ENCODE measurements at regions not wholly inside any gene's neighbourhood (a gene's known extent, or its start where the extent isn't known, plus 50 kb on each side); places are given as distances from the start of the nearest gene placed in this dataset.

DNA sequence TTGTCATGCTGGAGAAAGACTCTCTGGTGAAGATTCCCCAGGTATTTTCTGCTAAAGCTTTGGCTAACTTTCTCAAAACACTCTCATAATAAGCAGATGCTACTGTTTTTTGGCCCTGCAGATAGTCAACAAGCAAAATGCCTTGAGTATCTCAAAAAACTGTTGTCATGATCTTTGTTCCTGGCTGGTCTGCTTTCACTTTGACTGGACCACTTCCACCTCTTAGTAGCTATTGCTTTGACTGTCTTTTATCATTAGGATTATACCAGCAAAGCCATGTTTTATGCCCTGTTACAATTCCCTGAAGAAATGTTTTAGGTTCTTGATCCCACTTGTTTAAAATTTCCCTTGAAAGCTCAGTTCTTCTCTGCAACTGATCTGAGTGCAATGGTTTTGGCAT lies 231.5 kb downstream of the SLC7A11 start:
- no peaks in the 10 kb centered on the region for H3K27me3 ChIP-seq (ENCODE audit: control insufficient read depth, insufficient read depth, low read length)
- H3K27ac ChIP-seq (ENCODE audit: low read length), result no peak overlapping the region
- H3K36me3 ChIP-seq (ENCODE audit: control insufficient read depth, low read depth, low read length), result no peaks in the 10 kb centered on the region
- no peak overlapping the region for H3K9ac ChIP-seq (ENCODE audit: low read length)
- no peaks in the 10 kb centered on the region for H3K9me3 ChIP-seq (ENCODE audit: control insufficient read depth, low read depth, low read length)
- peaks cover 3% of the 10 kb centered on the region for H3K4me1 ChIP-seq (ENCODE audit: control insufficient read depth, low read depth, low read length)
- no peak overlapping the region for H3K4me3 ChIP-seq (ENCODE audit: low read length)

DNA sequence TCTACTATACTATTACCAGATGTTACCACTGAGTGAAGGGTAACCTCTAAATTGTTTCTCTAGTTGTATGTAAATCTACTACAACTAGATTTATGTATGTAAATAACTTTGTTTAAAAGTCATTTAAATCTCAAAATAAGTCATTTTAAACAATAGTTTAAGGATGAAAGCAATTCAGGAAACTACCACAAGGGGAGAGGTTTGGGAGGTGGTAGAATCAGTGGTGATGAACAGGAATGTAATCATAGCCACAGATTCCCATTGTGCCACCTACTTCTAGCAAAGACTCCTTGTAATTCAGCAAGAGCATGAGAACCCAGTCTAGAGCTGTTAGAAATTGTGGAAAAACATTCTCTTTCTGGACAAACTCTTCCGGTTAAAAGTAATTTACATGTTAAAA lies 234.6 kb downstream of the SLC7A11 start:
- Histone ChIP-seq H3K36me3 (ENCODE audit: control insufficient read depth, low read depth, low read length) (no peaks in the 10 kb centered on the region), H3K9me3 (ENCODE audit: control insufficient read depth, low read depth, low read length) (no peaks in the 10 kb centered on the region), H3K27ac (ENCODE audit: low read length) (no peak overlapping the region), H3K9ac (ENCODE audit: low read length) (no peak overlapping the region), H3K4me3 (ENCODE audit: low read length) (no peak overlapping the region), H3K4me1 (ENCODE audit: control insufficient read depth, low read depth, low read length) (peaks cover 3% of the 10 kb centered on the region), H3K27me3 (ENCODE audit: control insufficient read depth, insufficient read depth, low read length) (no peaks in the 10 kb centered on the region)

DNA sequence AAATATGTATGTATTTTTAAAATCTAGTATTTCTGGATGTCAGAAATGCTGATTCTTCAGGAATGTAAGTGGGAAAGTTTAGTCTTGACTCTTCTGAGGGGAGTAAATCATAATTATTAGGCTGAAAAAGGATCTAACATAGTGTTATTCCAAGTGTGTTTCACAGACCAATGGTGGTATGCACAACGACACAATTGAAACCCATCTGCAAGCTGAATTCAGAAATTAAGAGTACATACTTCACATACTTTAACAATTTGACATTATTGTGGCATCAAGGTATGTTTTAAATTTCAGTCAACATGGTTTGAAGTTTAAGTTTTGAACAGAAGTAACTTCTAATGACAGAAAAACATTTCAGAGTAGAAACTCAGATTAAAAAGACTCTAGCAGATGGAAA lies 236.7 kb downstream of the SLC7A11 start:
- Histone ChIP-seq H3K4me1 (ENCODE audit: control insufficient read depth, low read depth, low read length) (peaks cover 3% of the 10 kb centered on the region), H3K27ac (ENCODE audit: low read length) (no peak overlapping the region), H3K27me3 (ENCODE audit: control insufficient read depth, insufficient read depth, low read length) (no peaks in the 10 kb centered on the region), H3K9ac (ENCODE audit: low read length) (no peak overlapping the region), H3K9me3 (ENCODE audit: control insufficient read depth, low read depth, low read length) (no peaks in the 10 kb centered on the region), H3K4me3 (ENCODE audit: low read length) (no peak overlapping the region), H3K36me3 (ENCODE audit: control insufficient read depth, low read depth, low read length) (no peaks in the 10 kb centered on the region)

DNA sequence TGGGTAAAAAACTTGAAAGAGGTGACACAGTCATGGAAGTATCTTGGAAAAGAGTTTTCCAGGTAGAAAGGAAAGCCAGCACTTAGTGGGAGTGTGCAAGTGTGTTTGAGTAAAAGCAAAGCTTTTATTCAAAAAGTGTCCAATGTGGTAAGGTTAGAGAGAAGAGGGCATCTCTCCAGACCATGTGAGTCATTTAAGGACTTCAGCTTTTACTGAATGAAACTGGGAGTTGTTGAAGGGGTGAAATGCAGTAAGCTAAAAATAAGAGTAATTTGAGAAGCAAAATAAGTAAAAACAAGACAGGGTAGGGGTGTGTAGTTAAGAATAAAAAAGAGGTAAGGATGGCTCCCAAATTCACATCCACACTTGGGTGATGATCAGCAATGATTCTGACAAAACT lies 238.9 kb downstream of the SLC7A11 start:
- no peak overlapping the region for H3K9ac ChIP-seq (ENCODE audit: low read length)
- H3K4me3 ChIP-seq (ENCODE audit: low read length), result no peak overlapping the region
- H3K9me3 ChIP-seq (ENCODE audit: control insufficient read depth, low read depth, low read length), result no peaks in the 10 kb centered on the region
- H3K4me1 ChIP-seq (ENCODE audit: control insufficient read depth, low read depth, low read length), result peaks cover 3% of the 10 kb centered on the region
- no peaks in the 10 kb centered on the region for H3K36me3 ChIP-seq (ENCODE audit: control insufficient read depth, low read depth, low read length)
- H3K27ac ChIP-seq (ENCODE audit: low read length), result no peak overlapping the region
- no peaks in the 10 kb centered on the region for H3K27me3 ChIP-seq (ENCODE audit: control insufficient read depth, insufficient read depth, low read length)

DNA sequence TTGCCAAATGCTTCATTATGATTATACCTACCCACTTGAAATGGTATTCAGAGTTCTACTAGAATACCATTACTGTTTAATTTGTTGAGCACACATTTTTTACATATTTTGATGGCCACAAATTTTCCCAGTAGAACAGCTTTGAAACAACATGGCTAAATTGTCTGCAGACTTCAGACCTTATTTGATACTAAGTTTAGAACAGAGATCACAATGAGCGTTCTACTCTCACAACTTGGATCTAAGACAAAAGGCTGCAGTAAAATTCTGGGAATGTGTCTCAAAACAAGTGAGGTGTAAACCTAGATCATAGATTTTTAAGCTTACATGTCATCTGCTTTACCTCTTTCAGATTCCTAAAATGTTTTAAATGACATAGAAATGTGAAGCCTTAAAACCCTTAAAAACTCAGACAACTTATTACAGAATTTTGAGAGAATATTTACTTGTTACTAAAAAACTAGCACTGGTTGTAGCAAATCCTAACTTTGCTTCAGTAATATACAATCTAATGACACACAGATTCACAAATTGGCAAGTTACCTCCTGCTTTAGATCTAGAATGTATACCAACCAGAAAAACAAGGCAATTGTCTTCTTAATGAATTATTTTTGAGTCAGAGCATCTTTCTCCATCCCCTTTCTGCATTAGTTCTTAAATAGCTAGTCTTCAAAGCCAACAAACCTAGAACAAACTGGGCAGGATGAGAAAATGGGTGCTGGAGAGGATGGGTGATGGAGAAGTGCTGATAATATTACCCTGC lies 243.3 kb downstream of the SLC7A11 start:
- H3K36me3 ChIP-seq (ENCODE audit: control insufficient read depth, low read depth, low read length), result no peaks in the 10 kb centered on the region
- H3K27ac ChIP-seq (ENCODE audit: low read length), result no peak overlapping the region
- no peaks in the 10 kb centered on the region for H3K4me1 ChIP-seq (ENCODE audit: control insufficient read depth, low read depth, low read length)
- no peaks in the 10 kb centered on the region for H3K9me3 ChIP-seq (ENCODE audit: control insufficient read depth, low read depth, low read length)
- H3K9ac ChIP-seq (ENCODE audit: low read length), result no peak overlapping the region
- H3K4me3 ChIP-seq (ENCODE audit: low read length), result no peak overlapping the region
- no peaks in the 10 kb centered on the region for H3K27me3 ChIP-seq (ENCODE audit: control insufficient read depth, insufficient read depth, low read length)

DNA sequence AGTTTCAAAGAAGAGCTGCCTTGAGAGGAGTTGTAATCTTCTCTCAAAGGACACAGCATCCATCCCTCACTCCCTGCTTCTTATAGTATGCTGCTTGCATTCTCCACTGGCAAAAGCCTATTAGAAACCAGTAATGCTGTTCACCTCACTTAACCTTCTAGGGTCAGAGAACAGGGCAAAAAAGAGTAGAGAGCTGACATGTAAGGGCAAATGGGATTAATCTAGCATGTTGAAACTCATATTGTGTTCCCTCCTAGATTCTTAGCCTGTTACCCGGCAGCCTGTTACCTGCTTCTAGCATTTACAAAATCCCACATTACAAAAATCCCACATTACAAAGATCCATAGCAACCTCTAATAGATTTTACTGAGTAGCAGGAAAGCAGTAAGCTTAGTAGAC lies 244.7 kb downstream of the SLC7A11 start:
- no peak overlapping the region for H3K4me3 ChIP-seq (ENCODE audit: low read length)
- no peaks in the 10 kb centered on the region for H3K27me3 ChIP-seq (ENCODE audit: control insufficient read depth, insufficient read depth, low read length)
- H3K27ac ChIP-seq (ENCODE audit: low read length), result no peak overlapping the region
- H3K9me3 ChIP-seq (ENCODE audit: control insufficient read depth, low read depth, low read length), result no peaks in the 10 kb centered on the region
- no peaks in the 10 kb centered on the region for H3K36me3 ChIP-seq (ENCODE audit: control insufficient read depth, low read depth, low read length)
- no peak overlapping the region for H3K9ac ChIP-seq (ENCODE audit: low read length)
- no peaks in the 10 kb centered on the region for H3K4me1 ChIP-seq (ENCODE audit: control insufficient read depth, low read depth, low read length)

DNA sequence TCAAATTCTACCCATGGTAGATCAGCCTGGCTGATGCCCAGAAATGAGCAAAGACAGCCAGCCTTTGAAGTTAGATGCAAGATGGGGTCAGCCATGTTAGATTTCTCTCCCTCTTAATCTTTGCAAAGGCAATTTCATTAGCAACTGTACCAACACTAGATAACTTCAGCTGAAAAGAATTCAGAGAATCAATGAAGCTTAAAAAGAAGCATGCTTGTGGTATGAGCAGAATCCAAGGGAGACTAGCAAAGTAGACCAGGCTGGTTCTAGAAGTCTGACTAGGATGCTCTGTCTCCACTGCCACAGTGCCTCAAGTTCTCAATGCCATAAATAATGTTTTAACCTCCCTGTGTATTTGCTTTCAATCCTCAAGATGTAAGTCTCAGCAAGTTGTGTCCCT lies 247.3 kb downstream of the SLC7A11 start:
- no peak overlapping the region for H3K27ac ChIP-seq (ENCODE audit: low read length)
- H3K27me3 ChIP-seq (ENCODE audit: control insufficient read depth, insufficient read depth, low read length), result no peaks in the 10 kb centered on the region
- H3K4me1 ChIP-seq (ENCODE audit: control insufficient read depth, low read depth, low read length), result no peaks in the 10 kb centered on the region

DNA sequence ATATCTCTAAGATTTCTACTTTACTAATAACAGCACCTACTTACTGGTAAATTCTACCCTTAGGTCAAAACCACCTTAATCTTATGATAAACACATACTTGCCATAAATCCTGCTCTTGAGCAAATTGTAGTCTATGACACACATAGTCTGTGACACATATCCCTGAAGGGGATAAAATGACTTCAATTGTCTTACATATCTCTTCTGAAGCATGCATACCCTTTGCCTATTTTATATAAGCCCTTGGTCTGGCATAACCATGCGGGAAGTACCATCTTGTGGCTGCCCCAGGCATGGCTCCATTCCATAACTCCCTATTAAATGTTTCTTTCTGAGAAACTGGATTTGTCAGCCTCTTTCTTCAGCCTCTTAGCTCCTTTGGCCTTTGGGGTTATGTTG lies 248.9 kb downstream of the SLC7A11 start:
- Histone ChIP-seq H3K4me3 (ENCODE audit: low read length) (no peak overlapping the region), H3K4me1 (ENCODE audit: control insufficient read depth, low read depth, low read length) (no peaks in the 10 kb centered on the region), H3K27me3 (ENCODE audit: control insufficient read depth, insufficient read depth, low read length) (no peaks in the 10 kb centered on the region), H3K27ac (ENCODE audit: low read length) (no peak overlapping the region), H3K36me3 (ENCODE audit: control insufficient read depth, low read depth, low read length) (no peaks in the 10 kb centered on the region), H3K9me3 (ENCODE audit: control insufficient read depth, low read depth, low read length) (no peaks in the 10 kb centered on the region), H3K9ac (ENCODE audit: low read length) (no peak overlapping the region)

More for the DNA sequence above, 247.3 kb downstream of the SLC7A11 start:
- Histone ChIP-seq H3K36me3 (ENCODE audit: control insufficient read depth, low read depth, low read length) (no peaks in the 10 kb centered on the region), H3K9ac (ENCODE audit: low read length) (no peak overlapping the region), H3K4me3 (ENCODE audit: low read length) (no peak overlapping the region), H3K9me3 (ENCODE audit: control insufficient read depth, low read depth, low read length) (no peaks in the 10 kb centered on the region)

DNA sequence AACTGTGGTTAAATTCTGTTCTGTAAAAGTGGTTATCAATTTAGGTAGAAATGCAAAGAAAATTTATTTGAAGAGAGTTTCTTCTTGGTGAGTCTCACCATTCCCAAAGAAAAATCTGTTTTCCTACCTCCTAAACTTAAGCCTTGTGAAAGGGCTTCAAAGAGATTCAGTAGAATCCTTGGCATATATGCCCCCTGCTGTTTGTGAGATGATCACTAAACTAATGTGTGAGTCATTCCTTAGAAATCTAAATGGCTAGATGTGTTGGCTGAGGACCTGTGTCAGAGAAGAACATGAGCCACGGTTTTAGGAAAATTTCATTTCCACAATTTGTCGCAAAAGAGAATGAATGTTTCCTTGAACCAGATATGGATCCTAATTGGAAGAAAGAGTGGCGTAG lies 260.9 kb downstream of the SLC7A11 start:
- Histone ChIP-seq H3K27me3 (ENCODE audit: control insufficient read depth, insufficient read depth, low read length) (no peaks in the 10 kb centered on the region), H3K9me3 (ENCODE audit: control insufficient read depth, low read depth, low read length) (no peaks in the 10 kb centered on the region), H3K27ac (ENCODE audit: low read length) (no peak overlapping the region), H3K4me3 (ENCODE audit: low read length) (no peak overlapping the region), H3K4me1 (ENCODE audit: control insufficient read depth, low read depth, low read length) (no peaks in the 10 kb centered on the region), H3K36me3 (ENCODE audit: control insufficient read depth, low read depth, low read length) (no peaks in the 10 kb centered on the region), H3K9ac (ENCODE audit: low read length) (no peak overlapping the region)

DNA sequence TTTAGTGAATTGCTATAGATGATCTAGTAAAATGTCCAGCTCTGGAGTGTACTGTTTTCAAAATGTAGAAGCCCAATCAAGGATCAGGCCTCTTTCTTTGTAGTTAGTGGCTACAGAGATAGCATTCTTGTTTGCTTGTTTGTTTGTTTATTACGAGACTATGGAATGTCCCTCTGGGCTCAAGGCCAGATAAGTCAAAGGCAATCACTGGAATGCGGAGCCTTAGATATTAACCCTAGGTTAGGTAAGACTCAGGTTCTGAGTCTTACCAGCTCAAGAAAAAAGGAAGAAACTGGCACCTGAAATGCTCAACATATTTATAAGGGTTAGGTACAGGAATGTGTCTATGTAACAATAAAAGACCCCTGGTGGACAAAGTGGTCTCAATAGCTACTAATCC lies 261.5 kb downstream of the SLC7A11 start:
- no peaks in the 10 kb centered on the region for H3K4me1 ChIP-seq (ENCODE audit: control insufficient read depth, low read depth, low read length)
- no peak overlapping the region for H3K9ac ChIP-seq (ENCODE audit: low read length)
- no peak overlapping the region for H3K4me3 ChIP-seq (ENCODE audit: low read length)
- H3K27ac ChIP-seq (ENCODE audit: low read length), result no peak overlapping the region
- H3K9me3 ChIP-seq (ENCODE audit: control insufficient read depth, low read depth, low read length), result no peaks in the 10 kb centered on the region
- H3K27me3 ChIP-seq (ENCODE audit: control insufficient read depth, insufficient read depth, low read length), result no peaks in the 10 kb centered on the region
- no peaks in the 10 kb centered on the region for H3K36me3 ChIP-seq (ENCODE audit: control insufficient read depth, low read depth, low read length)

DNA sequence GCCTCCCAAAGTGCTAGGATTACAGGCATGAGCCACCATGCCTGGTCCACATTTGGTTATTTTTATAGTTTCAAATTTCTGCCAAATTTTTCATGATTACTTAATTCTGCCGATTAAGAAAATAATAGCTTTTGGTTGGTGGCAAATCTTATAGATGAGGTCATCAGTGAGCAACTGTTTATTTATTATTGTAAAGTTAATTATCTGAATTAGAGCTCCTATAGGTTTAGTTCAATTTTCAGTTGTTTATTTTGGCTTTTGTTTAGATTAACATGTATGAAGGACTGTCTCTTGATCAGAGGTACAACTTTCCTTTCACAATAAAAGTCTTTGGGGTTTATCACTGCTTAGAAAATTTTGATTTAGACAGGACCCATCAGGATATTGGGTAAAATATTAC lies 262.2 kb downstream of the SLC7A11 start:
- H3K9me3 ChIP-seq (ENCODE audit: control insufficient read depth, low read depth, low read length), result no peaks in the 10 kb centered on the region
- no peaks in the 10 kb centered on the region for H3K27me3 ChIP-seq (ENCODE audit: control insufficient read depth, insufficient read depth, low read length)
- no peaks in the 10 kb centered on the region for H3K36me3 ChIP-seq (ENCODE audit: control insufficient read depth, low read depth, low read length)
- no peak overlapping the region for H3K4me3 ChIP-seq (ENCODE audit: low read length)
- H3K4me1 ChIP-seq (ENCODE audit: control insufficient read depth, low read depth, low read length), result no peaks in the 10 kb centered on the region
- no peak overlapping the region for H3K27ac ChIP-seq (ENCODE audit: low read length)
- H3K9ac ChIP-seq (ENCODE audit: low read length), result no peak overlapping the region

DNA sequence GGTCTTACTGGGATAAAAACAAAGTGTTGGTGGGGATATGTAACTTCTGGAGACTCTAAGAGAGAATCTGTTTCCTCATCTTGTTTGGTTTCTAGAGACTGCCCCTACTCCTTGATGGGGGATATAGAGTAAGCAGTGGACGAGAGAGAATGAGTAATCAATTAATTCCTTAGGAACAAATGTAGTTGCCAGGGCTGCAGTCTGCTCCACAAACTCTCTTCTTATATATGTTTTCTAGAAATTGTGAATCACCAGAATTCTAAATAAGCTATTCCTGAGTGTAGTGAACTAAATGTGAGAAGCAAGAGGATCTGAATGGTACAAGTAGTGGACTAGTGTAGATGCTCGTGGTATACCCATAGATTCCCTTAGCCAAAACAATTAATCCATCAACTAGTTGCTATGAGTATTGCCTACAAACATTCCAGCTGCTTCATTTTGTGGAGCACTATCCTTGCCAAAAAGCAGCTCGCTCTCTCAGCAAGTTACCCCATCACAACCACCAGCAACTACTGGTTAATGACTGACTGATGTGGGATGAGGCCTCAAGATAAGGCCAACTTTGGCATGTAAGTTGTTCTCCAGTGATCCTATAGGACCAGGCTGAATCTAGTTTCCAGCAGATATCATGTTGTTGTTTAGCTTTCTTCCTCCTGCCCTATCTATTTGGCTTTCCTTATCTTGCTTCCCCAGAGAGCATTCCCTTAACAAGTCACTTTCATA lies 273.0 kb downstream of the SLC7A11 start:
- Histone ChIP-seq H3K9ac (ENCODE audit: low read length) (no peak overlapping the region), H3K4me3 (ENCODE audit: low read length) (no peak overlapping the region), H3K27ac (ENCODE audit: low read length) (no peak overlapping the region), H3K36me3 (ENCODE audit: control insufficient read depth, low read depth, low read length) (no peaks in the 10 kb centered on the region), H3K9me3 (ENCODE audit: control insufficient read depth, low read depth, low read length) (no peaks in the 10 kb centered on the region), H3K4me1 (ENCODE audit: control insufficient read depth, low read depth, low read length) (no peaks in the 10 kb centered on the region), H3K27me3 (ENCODE audit: control insufficient read depth, insufficient read depth, low read length) (no peaks in the 10 kb centered on the region)
